ENCODE measurements at regions not wholly inside any gene's neighbourhood (a gene's known extent, or its start where the extent isn't known, plus 50 kb on each side); places are given as distances from the start of the nearest gene placed in this dataset.
"Not testable (repeated sequence)": the region's sequence is repeated elsewhere in the genome, so short reads cannot be mapped to it uniquely, and the experiment has no call there.

GRCh38 chr7:149701495-149702240 lies 71.7 kb downstream of the ZNF467 start:
- no peaks in the 10 kb centered on the region for H3K27me3 ChIP-seq (ENCODE audit: control insufficient read depth in 1 of 2, insufficient read depth in 2 of 2, low read length in 2 of 2)
- FAIRE-seq (no peak), DNase-seq (ENCODE audit: low spot score) (no peak), ATAC-seq (no peak)
- intact Hi-C loops (cut with micrococcal nuclease; ENCODE audit: unreplicated experiment) = loop anchor here (5.0 kb wide), 1 partner anchor 39 kb away; no protein-coding TSS in a partner anchor
- H3K4me1 ChIP-seq (ENCODE audit: insufficient read depth, low read length) = peaks cover 4% of the 10 kb centered on the region; the same call in 1 of the 2 replicates
- H3K27ac ChIP-seq (ENCODE audit: extremely low read length, insufficient read depth, low read length) = no peak overlapping the region
- ChIA-PET CTCF (ENCODE audit: low intra/inter-chr PET ratio, low total read pairs) (no interaction called here), POLR2A (no interaction called here)
- 27% methylated on average over 3 of the region's 14 CpGs for WGBS (ENCODE audit: low lambda C conversion rate)
- H3K79me2 ChIP-seq (ENCODE audit: insufficient read depth, low read length) = no peaks in the 10 kb centered on the region
- no peaks in the 10 kb centered on the region for H3K9me3 ChIP-seq (ENCODE audit: low read length)
- H3K36me3 ChIP-seq (replicated peaks in 1 of 2; ENCODE audit: control insufficient read depth in 1 of 2, insufficient read depth in 2 of 2, low read length in 2 of 2) = no peaks in the 10 kb centered on the region
- no peak overlapping the region for H2AFZ ChIP-seq (ENCODE audit: low read length)
- no peak overlapping the region for H3K4me2 ChIP-seq (ENCODE audit: low read depth, low read length)
- BruUV-seq (replicated peaks) = no TSS peak
- H3K9ac ChIP-seq (ENCODE audit: insufficient read depth, low read depth, low read length) = no peak overlapping the region
- no peaks in the 10 kb centered on the region for H4K20me1 ChIP-seq (ENCODE audit: insufficient read depth, low read length)
- TF ChIP-seq ZNF660 (CRISPR knock-in tag; IDR thresholded peaks at IDR 0.05; ENCODE audit: borderline replicate concordance, low read depth) = no peak
- no peak overlapping the region for H3K4me3 ChIP-seq (replicated peaks in 1 of 3; ENCODE audit: insufficient read depth in 1 of 3, low read depth in 2 of 3, low read length in 3 of 3)
- in situ Hi-C loops (cut with HindIII; ENCODE audit: extremely low pct_ligation_motif_present, low pct_unique_long_range_greater_than_20kb) = no loop called here

DNA sequence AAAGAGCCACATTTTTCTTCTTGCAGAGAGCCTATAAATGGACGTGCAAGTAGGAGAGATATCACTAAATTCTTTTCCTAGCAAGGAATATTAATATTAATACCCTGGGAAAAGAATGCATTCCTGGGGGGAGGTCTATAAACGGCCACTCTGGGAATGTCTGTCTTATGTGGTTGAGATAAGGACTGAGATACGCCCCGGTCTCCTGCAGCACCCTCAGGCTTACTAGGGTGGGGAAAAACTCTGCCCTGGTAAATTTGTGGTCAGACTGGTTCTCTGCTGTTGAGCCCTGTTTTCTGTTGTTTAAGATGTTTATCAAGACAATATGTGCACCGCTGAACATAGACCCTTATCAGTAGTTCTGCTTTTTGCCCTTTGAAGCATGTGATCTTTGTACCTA lies 75.6 kb downstream of the ZNF467 start:
- POLR2A ChIA-PET; H3K4me2 ChIP-seq (ENCODE audit: low read depth, low read length); H4K20me1 ChIP-seq (ENCODE audit: insufficient read depth, low read length); H3K27ac ChIP-seq (ENCODE audit: extremely low read length, insufficient read depth, low read length); in situ Hi-C loops (cut with HindIII; ENCODE audit: extremely low pct_ligation_motif_present, low pct_unique_long_range_greater_than_20kb); ATAC-seq; H3K27me3 ChIP-seq (ENCODE audit: control insufficient read depth in 1 of 2, insufficient read depth in 2 of 2, low read length in 2 of 2); H3K4me1 ChIP-seq (ENCODE audit: insufficient read depth, low read length); H3K79me2 ChIP-seq (ENCODE audit: insufficient read depth, low read length); FAIRE-seq; CTCF ChIA-PET (ENCODE audit: low intra/inter-chr PET ratio, low total read pairs); BruUV-seq (replicated peaks); H3K36me3 ChIP-seq (replicated peaks in 1 of 2; ENCODE audit: control insufficient read depth in 1 of 2, insufficient read depth in 2 of 2, low read length in 2 of 2); H3K9ac ChIP-seq (ENCODE audit: insufficient read depth, low read depth, low read length); DNase-seq (ENCODE audit: low spot score); H3K9me3 ChIP-seq (ENCODE audit: low read length); H2AFZ ChIP-seq (ENCODE audit: low read length); H3K4me3 ChIP-seq (replicated peaks in 1 of 3; ENCODE audit: insufficient read depth in 1 of 3, low read depth in 2 of 3, low read length in 3 of 3): not testable (repeated sequence)
- WGBS (ENCODE audit: low lambda C conversion rate) = 15% methylated on average over 5 of the region's 5 CpGs
- intact Hi-C loops (cut with micrococcal nuclease; ENCODE audit: unreplicated experiment) = loop anchor here (10.0 kb wide), 1 partner anchor 73 kb away; no protein-coding TSS in a partner anchor

Data from HepG2 (cell line).